GM19455 (cell line): ENCODE measurements at regions not wholly inside any gene's neighbourhood (a gene's known extent, or its start where the extent isn't known, plus 50 kb on each side); places are given as distances from the start of the nearest gene placed in this dataset.
"Not testable (repeated sequence)": the region's sequence is repeated elsewhere in the genome, so short reads cannot be mapped to it uniquely, and the experiment has no call there.

Experiments used
- ATAC-seq: cut with Tn5 transposase; IDR thresholded peaks from one replicate; pipeline ENCODE4 v1.9.1; 2021; ENCODE audit not compliant: unreplicated experiment

GRCh38 chr7:80019809-80020207 is 114.8 kb upstream of the GNAI1 start:
- not testable (repeated sequence) for ATAC-seq

- ATAC-seq = peak; percentile 94
Measured at GRCh38 chr7:80018941-80019808, 115.5 kb upstream of the GNAI1 start.

DNA sequence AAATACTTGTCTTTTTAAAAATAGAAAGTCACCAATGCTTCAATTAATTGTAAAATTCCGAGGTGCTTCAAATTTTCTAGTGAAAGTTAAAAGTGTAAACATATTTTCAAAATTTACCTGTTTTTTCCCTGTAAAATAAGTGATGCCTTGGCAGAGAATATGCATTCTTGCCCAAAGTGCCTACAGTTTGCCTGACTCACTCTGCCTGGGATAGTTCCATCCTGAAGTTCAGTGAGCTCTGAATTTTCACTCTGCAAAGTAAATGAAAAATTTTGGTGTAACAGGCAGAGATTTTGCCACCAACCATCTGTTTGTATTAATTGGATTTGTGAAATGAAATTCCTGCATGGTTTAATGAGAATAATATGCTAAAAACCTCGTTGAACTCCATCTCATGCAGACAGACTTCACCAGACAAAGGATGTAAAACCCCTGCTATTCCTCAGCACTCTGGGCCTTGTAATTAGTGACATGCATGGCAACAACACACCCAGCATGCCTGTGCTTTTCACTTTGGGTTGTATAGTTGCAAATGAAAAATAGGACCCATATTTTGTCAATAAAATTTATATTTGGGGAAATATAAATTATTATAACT is 117.4 kb upstream of the GNAI1 start:
- no peak for ATAC-seq

GRCh38 chr7:80014511-80014910 is 120.1 kb upstream of the GNAI1 start:
- no peak for ATAC-seq

GRCh38 chr7:80008039-80008438 is 126.6 kb upstream of the GNAI1 start:
- ATAC-seq = no peak

GRCh38 chr7:80002865-80003264 is 131.8 kb upstream of the GNAI1 start:
- no peak for ATAC-seq

DNA sequence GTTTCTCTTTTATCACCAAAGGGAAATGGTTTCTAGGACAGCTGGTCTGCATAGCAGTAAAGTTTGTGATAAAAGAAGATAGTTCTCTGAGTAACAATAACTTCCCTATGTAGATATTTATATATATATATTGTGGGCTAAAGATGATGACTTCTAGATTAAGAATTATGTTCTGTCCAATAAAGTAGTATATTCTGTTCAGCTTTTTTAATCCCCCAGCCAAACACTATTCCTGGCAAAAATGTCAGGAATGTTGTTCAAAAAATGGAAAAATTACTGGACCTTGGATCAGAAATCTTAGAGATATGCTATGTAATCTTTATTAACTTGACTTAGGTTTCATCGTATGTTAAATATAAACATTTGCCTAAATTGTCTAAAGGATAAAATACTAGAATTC is 136.3 kb upstream of the GNAI1 start:
- no peak for ATAC-seq

GRCh38 chr7:79997345-79997744 is 137.3 kb upstream of the GNAI1 start:
- no peak for ATAC-seq

DNA sequence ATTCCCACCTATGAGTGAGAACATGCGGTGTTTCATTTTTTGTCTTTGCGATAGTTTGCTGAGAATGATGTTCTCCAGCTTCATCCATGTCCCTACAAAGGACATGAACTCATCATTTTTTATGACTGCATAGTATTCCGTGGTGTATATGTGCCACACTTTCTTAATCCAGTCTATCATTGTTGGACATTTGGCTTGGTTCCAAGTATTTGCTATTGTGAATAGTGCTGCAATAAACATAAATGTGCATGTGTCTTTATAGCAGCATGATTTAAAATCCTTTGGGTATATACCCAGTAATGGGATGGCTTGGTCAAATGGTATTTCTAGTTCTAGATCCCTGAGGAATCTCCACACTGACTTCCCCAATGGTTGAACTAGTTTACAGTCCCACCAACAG is 138.9 kb upstream of the GNAI1 start:
- not testable (repeated sequence) for ATAC-seq

DNA sequence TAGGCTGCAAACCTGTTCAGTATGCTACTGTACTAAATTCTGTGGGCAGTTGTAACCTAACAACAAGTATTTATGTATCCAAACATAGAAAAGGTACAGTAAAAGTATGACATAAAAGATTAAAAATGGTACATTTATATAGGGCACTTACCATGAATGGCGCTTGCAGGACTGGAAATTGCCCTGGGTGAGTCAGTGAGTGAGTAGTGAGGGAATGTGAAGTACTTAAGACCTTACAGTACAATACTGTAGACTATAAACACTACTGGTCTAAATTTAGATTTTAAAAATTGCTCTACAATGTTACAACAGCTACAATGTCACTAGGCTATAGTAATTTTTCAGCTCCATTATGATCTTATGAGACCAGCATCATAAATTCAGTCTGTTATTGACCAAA is 146.0 kb upstream of the GNAI1 start:
- ATAC-seq = no peak

DNA sequence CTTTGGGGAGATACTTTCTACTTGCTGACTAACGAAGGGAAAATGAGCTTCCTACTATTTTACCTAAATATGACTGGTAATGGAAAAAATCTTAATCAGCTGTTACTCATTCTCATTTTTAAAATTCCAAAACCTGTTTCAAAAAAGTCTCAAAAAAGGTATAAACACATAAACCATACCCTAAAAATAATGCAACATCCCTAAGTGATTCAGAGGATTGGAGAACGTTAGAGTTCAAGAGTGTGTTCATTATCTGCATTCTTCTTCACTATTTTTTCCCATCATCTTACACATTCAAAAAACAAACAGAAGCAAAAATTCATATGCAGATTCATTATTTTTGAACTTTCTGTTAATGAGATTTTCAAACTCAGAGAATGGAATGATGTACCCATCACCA is 150.4 kb upstream of the GNAI1 start:
- no peak for ATAC-seq

GRCh38 chr7:79982141-79982770 is 152.4 kb upstream of the GNAI1 start:
- ATAC-seq = no peak

GRCh38 chr7:79980376-79980775 is 154.3 kb upstream of the GNAI1 start:
- no peak for ATAC-seq

GRCh38 chr7:79979437-79979836 is 155.2 kb upstream of the GNAI1 start:
- no peak for ATAC-seq

DNA sequence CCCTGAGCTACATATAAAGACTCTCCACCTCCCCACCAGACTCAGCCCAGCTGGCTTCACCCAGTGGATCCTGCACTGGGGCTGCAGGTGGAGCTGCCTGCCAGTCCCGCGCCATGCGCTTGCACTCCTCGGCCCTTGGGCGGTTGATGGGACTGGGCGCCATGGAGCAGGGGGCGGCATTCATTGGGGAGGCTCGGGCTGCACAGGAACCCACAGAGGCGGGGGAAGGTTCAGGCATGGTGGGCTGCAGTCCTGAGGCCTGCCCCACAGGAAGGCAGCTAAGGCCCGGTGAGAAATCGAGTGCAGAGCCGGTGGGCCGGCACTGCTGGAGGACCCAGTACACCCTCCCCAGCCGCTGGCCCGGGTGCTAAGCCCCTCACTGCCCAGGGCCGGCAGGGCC is 157.2 kb upstream of the GNAI1 start:
- no peak for ATAC-seq

GRCh38 chr7:79976711-79977020 is 158.0 kb upstream of the GNAI1 start:
- ATAC-seq = not testable (repeated sequence)

GRCh38 chr7:79975986-79976710 is 158.5 kb upstream of the GNAI1 start:
- ATAC-seq = not testable (repeated sequence)

GRCh38 chr7:79973455-79973854 is 161.2 kb upstream of the GNAI1 start:
- no peak for ATAC-seq

GRCh38 chr7:79971058-79971457 is 163.6 kb upstream of the GNAI1 start:
- ATAC-seq = no peak

GRCh38 chr7:79968894-79969293 is 165.7 kb upstream of the GNAI1 start:
- ATAC-seq = no peak

DNA sequence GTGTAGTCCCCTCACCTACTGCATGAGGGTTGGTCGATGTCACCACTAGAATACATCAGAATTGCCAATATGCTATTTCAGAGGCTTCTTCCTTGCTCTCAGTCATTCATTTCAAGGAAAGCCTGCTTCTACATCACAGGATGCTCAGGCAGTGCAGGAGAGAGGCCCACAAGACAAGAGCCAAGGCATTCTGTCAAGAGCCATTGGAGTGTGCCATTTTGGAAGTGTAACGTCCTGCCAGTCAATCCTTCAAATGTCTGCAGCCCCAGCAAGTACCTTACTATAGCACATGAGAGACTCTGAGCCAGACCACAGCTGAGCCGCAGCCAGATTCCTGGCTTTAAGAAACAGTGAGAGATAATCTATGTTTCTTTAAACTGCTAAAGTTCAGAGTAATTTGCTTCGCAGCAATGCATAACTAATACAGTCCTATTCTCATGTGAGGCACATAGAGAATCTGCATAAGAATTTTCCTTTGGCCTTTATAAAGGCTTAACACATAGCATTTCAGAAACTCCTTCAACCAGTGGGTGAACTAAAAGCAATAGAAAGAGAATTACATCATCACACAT is 166.5 kb upstream of the GNAI1 start:
- ATAC-seq = no peak
